ENCODE measurements at regions not wholly inside any gene's neighbourhood (a gene's known extent, or its start where the extent isn't known, plus 50 kb on each side); places are given as distances from the start of the nearest gene placed in this dataset.

- TF ChIP-seq EGR1 (IDR thresholded peaks at IDR 0.05) (no peak), TAF1 (IDR thresholded peaks at IDR 0.05; ENCODE audit: low read depth) (no peak)
Observed at GRCh38 chr11:115674176-115674936, 170.1 kb upstream of the CADM1 start.

Measured in Ishikawa (cell line).